Mucosa of descending colon (tissue), 3 donors: ENCODE measurements at regions not wholly inside any gene's neighbourhood (a gene's known extent, or its start where the extent isn't known, plus 50 kb on each side); places are given as distances from the start of the nearest gene placed in this dataset.

ENCODE experiments used
- ATAC-seq: fragments of 200-7000 bp; cut with Tn5 transposase; one replicate; pipeline ENCODE4 v1.9.1; 2020; ENCODE audit warnings: mild to moderate bottlenecking, moderate library complexity
- DNase-seq, 3 donors: peaks; one replicate each; pipeline ENCODE4 v3.0.0-alpha.2; 2020
- H3K36me3 ChIP-seq: fragments of 200-600 bp; one replicate; pipeline ENCODE4 v1.8.0; 2021; ENCODE audit warnings: low read depth, mild to moderate bottlenecking
- H3K4me1 ChIP-seq: fragments of 200-600 bp; one replicate; pipeline ENCODE4 v1.8.0; 2021; ENCODE audit warnings: low read depth, mild to moderate bottlenecking
- H3K4me3 ChIP-seq: fragments of 200-600 bp; one replicate; pipeline ENCODE4 v1.8.0; 2021; ENCODE audit warnings: mild to moderate bottlenecking
- H3K9me3 ChIP-seq: fragments of 200-600 bp; one replicate; pipeline ENCODE4 v1.8.0; 2021; ENCODE audit warnings: mild to moderate bottlenecking
- CTCF ChIP-seq: fragments of 200-600 bp; IDR thresholded peaks from one replicate; pipeline ENCODE4 v1.8.0; 2022; ENCODE audit warnings: antibody characterized with exemption, mild to moderate bottlenecking
- intact Hi-C, 2 donors: fragments of 100-400 bp; cut with DNase I in 1 of 2; cut with micrococcal nuclease in 1 of 2; formaldehyde crosslinking; loops; one replicate each; pipeline versions ENCODE4 v1.11.0 to v1.11.1; 2022; cut with DNase I, micrococcal nuclease
- donor health status: DM: no; HTN: no; CAD: no; lungs with moderate emphysema.
- donor health status: DM: no; HTN: no; CAD: no.
- donor health status: DM: no; HTN: yes; CAD: no.

- no peak for TF ChIP-seq CTCF
- Histone ChIP-seq H3K36me3 (no peaks in the 10 kb centered on the region), H3K9me3 (no peaks in the 10 kb centered on the region), H3K4me3 (no peak overlapping the region), H3K4me1 (no peaks in the 10 kb centered on the region)
- DNase-seq, result no peak
- intact Hi-C loops, result no loop called here
- ATAC-seq, result no peak
Measured at GRCh38 chr4:181698221-181698620, 545.0 kb upstream of the TENM3 start.

GRCh38 chr4:181701214-181701613 is 542.0 kb upstream of the TENM3 start:
- intact Hi-C loops, result no loop called here

GRCh38 chr4:181701894-181702293 is 541.3 kb upstream of the TENM3 start:
- DNase-seq (no peak), ATAC-seq (no peak)
- Histone ChIP-seq H3K4me1 (no peaks in the 10 kb centered on the region), H3K9me3 (no peaks in the 10 kb centered on the region), H3K4me3 (no peak overlapping the region), H3K36me3 (no peaks in the 10 kb centered on the region)
- intact Hi-C loops, result no loop called here
- no peak for TF ChIP-seq CTCF

More at GRCh38 chr4:181701214-181701613, 542.0 kb upstream of the TENM3 start:
- no peaks in the 10 kb centered on the region for H3K36me3 ChIP-seq
- H3K4me1 ChIP-seq, result no peaks in the 10 kb centered on the region
- TF ChIP-seq CTCF, result no peak
- no peak overlapping the region for H3K4me3 ChIP-seq
- DNase-seq, result no peak
- no peaks in the 10 kb centered on the region for H3K9me3 ChIP-seq
- ATAC-seq, result no peak

GRCh38 chr4:181702864-181703495 is 540.2 kb upstream of the TENM3 start:
- DNase-seq (no peak), ATAC-seq (no peak)
- H3K4me1 ChIP-seq, result no peaks in the 10 kb centered on the region
- H3K36me3 ChIP-seq, result no peaks in the 10 kb centered on the region
- no peak for TF ChIP-seq CTCF
- H3K4me3 ChIP-seq, result no peak overlapping the region
- intact Hi-C loops, result no loop called here
- H3K9me3 ChIP-seq, result no peaks in the 10 kb centered on the region

DNA sequence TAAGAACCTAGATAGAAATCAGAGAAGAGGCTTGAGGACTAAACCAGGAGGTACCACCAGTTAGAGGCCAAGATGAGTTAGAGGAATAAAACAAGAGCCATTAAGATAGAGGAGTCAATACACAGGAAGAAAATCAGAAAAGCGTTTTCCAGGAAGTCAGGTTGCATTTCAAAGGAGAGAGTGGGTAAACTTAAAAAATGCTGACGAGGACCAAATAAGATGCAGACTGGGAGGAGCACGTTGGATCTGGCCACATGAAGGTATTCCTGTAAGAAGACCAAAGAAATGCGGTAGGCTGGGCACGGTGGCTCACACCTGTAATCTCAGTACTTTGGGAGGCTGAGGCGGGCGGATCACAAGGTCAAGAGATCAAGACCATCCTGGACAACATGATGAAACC is 533.1 kb upstream of the TENM3 start:
- H3K9me3 ChIP-seq, result no peaks in the 10 kb centered on the region
- no peak for TF ChIP-seq CTCF
- intact Hi-C loops, result no loop called here

GRCh38 chr4:181711387-181711786 is 531.8 kb upstream of the TENM3 start:
- TF ChIP-seq CTCF, result no peak
- ATAC-seq (no peak), DNase-seq (no peak)
- Histone ChIP-seq H3K36me3 (no peaks in the 10 kb centered on the region), H3K4me1 (no peaks in the 10 kb centered on the region), H3K9me3 (no peaks in the 10 kb centered on the region), H3K4me3 (no peak overlapping the region)
- intact Hi-C loops, result no loop called here

More for the DNA sequence above, 533.1 kb upstream of the TENM3 start:
- DNase-seq (no peak), ATAC-seq (no peak)
- H3K4me3 ChIP-seq, result no peak overlapping the region
- H3K36me3 ChIP-seq, result no peaks in the 10 kb centered on the region
- no peaks in the 10 kb centered on the region for H3K4me1 ChIP-seq
